NCI-H1105 (cell line): ENCODE measurements at regions not wholly inside any gene's neighbourhood (a gene's known extent, or its start where the extent isn't known, plus 50 kb on each side); places are given as distances from the start of the nearest gene placed in this dataset.

Experiments
- DNase-seq: peaks from one replicate; lab custom pipeline; 2025; lab: John Stamatoyannopoulos, UW

- no peak for DNase-seq
These were observed 481.6 kb upstream of the ACVR2A start for GRCh38 chr2:147363181-147363580.

GRCh38 chr2:147358375-147358774 lies 486.5 kb upstream of the ACVR2A start:
- no peak for DNase-seq

- DNase-seq: no peak
These were observed 488.7 kb upstream of the ACVR2A start for GRCh38 chr2:147356157-147356556.

- no peak for DNase-seq
These were observed 489.1 kb upstream of the ACVR2A start for GRCh38 chr2:147355706-147356105.

- no peak for DNase-seq
These were observed 491.8 kb upstream of the ACVR2A start for GRCh38 chr2:147353072-147353381.

GRCh38 chr2:147352264-147353071 lies 492.4 kb upstream of the ACVR2A start:
- no peak for DNase-seq

- DNase-seq: no peak
These were observed 493.0 kb upstream of the ACVR2A start for GRCh38 chr2:147351784-147352183.

GRCh38 chr2:147348931-147349555 lies 495.8 kb upstream of the ACVR2A start:
- DNase-seq: no peak

- no peak for DNase-seq
These were observed 498.7 kb upstream of the ACVR2A start for GRCh38 chr2:147346142-147346541.

GRCh38 chr2:147345246-147345645 lies 499.6 kb upstream of the ACVR2A start:
- no peak for DNase-seq

- DNase-seq: no peak
These were observed 502.5 kb upstream of the ACVR2A start for GRCh38 chr2:147342329-147342728.

- DNase-seq: no peak
These were observed 512.9 kb upstream of the ACVR2A start for GRCh38 chr2:147331790-147332419.

- no peak for DNase-seq
These were observed 513.9 kb upstream of the ACVR2A start for GRCh38 chr2:147330925-147331324.

GRCh38 chr2:147327613-147328012 lies 517.2 kb upstream of the ACVR2A start:
- DNase-seq: no peak

- no peak for DNase-seq
These were observed 518.8 kb upstream of the ACVR2A start for GRCh38 chr2:147325990-147326389.

- no peak for DNase-seq
These were observed 524.7 kb upstream of the ACVR2A start for GRCh38 chr2:147320146-147320545.

GRCh38 chr2:147311058-147311430 lies 533.8 kb upstream of the ACVR2A start:
- DNase-seq: no peak

GRCh38 chr2:147310335-147311057 lies 534.3 kb upstream of the ACVR2A start:
- DNase-seq: no peak

- no peak for DNase-seq
These were observed 547.0 kb upstream of the ACVR2A start for GRCh38 chr2:147297820-147298219.

GRCh38 chr2:147294825-147295392 lies 549.9 kb upstream of the ACVR2A start:
- DNase-seq: no peak

GRCh38 chr2:147293991-147294824 lies 550.6 kb upstream of the ACVR2A start:
- DNase-seq: no peak
